Stimulated activated CD4-positive, alpha-beta T cell treated with anti-CD3 and anti-CD28 coated beads, Interleukin-1b, Interleukin-23, amount 100 ng/mL, for 4 hours (primary cell): ENCODE measurements at regions not wholly inside any gene's neighbourhood (a gene's known extent, or its start where the extent isn't known, plus 50 kb on each side); places are given as distances from the start of the nearest gene placed in this dataset.
A peak's percentile ranks its signal among the peaks of the same experiment; 100 is the strongest.

Experiments
- DNase-seq, 2 donors: peaks; one replicate each; pipeline ENCODE4 v3.0.0-alpha.2; 2020; ENCODE audit warnings: low read depth in 2 of 2

- peak in 1 of 2 donors; percentile 25 for DNase-seq
Measured at GRCh38 chr14:34931206-34931605, 51.6 kb upstream of the SRP54 start.

DNA sequence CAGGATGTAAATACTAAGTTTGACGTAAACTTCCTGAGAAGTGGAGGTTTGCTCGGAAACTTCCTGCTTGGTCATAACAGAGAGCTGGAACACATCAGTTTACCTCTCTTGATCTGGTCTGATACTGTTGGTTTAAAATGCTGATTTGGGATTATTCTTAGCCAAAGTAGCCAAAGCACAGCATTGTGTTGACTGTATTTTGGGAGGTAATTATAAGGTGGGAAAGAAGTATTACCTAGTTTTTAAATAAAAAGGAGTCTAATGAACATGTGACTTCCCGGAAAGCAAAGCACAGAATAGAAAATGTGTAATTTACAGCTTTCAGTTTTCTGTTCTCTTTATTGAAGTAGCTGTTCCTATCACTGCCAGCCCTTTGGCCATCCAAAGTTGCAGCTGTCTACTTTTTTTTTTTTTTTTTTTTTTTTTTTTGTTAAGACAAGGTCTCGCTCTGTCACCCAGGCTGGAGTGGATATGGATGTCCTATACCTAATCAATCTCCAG lies 52.2 kb upstream of the SRP54 start:
- no peak for DNase-seq

DNA sequence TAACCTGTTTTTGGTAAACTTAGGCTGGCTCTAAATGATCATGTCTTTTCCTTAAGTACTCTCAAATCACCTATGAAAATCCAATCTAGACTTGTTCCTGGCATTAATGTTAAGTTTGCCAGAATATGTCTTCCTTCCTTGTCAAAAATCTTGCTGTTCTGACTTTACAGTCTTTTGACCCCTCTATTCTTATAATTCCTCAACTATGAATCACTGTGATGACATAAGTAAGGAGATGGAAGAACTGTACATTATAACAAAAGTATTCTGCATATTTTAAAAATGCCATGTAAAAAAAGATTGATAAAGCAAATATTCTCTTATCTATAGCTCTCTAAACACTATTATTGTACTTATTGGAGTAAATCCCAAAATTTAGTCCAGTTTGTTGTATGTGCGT lies 51.4 kb upstream of the BAZ1A start:
- DNase-seq, result no peak
